ENCODE measurements at regions not wholly inside any gene's neighbourhood (a gene's known extent, or its start where the extent isn't known, plus 50 kb on each side); places are given as distances from the start of the nearest gene placed in this dataset.

DNA sequence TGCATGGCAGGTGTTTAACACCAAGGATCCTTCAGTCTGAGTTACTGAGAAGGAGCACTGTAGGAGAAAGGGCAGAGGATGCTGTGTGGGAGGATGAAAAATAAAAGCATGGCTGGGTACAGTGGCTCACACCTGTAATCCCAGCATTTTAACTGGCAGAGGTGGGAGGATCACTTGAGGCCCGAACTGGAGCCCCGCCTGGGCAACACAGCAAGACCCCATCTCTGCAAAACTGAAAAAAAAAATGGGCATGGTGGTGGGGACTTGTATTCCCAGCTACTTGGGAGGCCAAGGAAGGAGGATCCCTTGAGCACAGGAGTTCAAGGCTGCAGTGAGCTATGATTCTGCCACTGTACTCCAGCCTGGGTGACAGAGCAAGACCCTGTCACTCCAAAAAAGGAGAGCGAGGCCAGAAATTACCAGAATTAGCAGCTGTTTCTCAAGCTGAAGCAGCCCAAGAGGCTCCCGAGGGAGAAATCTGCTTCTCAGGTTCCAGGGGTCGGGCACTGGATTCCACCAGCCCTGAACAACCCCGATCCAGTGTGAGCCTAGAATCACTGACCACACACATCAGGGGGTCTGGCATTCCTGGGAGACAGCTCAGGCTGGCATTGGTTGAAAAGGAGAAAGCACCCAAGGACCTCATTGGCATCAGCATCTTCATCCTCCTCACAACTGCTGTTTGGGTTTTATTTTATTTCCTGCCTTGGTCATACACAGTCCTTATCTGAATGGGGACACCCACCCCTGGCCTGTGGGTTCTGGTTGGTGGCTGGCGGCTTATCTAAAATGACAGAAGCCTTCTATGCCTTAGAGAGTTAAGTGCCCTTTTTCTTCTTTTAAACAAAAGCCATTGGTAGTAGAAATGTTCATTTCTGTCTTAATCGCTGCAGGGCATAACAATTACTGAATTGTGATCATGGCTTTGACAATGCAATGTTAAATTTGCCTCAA, 66.3 kb upstream of the TRIM2 start:
- H3K36me3 ChIP-seq: no peaks in the 10 kb centered on the region

GRCh38 chr4:153138736-153139135, 65.5 kb upstream of the TRIM2 start:
- WGBS, 2 donors (ENCODE audit: low coverage in 1 of 2): 80 to 90% methylated on average over 4 to 5 of the region's 5 CpGs
- no peak overlapping the region for H3K27ac ChIP-seq
- ATAC-seq: no peak

More for the DNA sequence above, 66.3 kb upstream of the TRIM2 start:
- Histone ChIP-seq H3K4me3 (no peak overlapping the region), H3K9me3 (no peaks in the 10 kb centered on the region), H3K27me3 (no peaks in the 10 kb centered on the region), H3K4me1 (peaks cover 0 to 18% (median 0%) of the 10 kb centered on the region in 3 donors), H3K27ac (no peak overlapping the region)
- 72 to 78% methylated on average over 4 to 6 of the region's 8 CpGs for WGBS, 2 donors (ENCODE audit: low coverage in 1 of 2)
- TF ChIP-seq CTCF (IDR thresholded peaks at IDR 0.05) (no peak), EP300 (IDR thresholded peaks at IDR 0.05) (no peak), POLR2AphosphoS5 (IDR thresholded peaks at IDR 0.05) (no peak), POLR2A (IDR thresholded peaks at IDR 0.05) (no peak)
- no peak for ATAC-seq

DNA sequence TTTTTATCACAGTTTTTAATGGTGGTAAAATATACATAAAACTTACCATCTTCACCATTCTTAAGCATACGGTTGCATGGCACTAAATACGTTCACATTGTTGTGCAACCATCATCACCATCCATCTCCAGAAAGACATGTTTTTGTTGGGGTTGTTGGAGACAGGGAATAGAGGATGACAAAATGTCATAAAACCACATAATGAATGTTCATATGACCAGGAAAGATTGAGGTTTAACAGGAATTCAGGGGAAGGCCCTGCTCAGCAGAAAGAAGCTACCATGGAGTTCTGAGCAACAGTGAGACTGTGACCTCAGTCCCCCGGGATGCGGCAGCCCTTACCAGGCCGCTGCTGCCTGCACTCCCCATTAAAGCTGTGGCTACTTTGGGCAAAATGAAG, 63.9 kb upstream of the TRIM2 start:
- 78 to 86% methylated on average over 3 to 4 of the region's 5 CpGs for WGBS, 2 donors (ENCODE audit: low coverage in 1 of 2)
- no peak overlapping the region for H3K4me3 ChIP-seq
- ATAC-seq: no peak
- H3K36me3 ChIP-seq: no peaks in the 10 kb centered on the region
- H3K27me3 ChIP-seq: no peaks in the 10 kb centered on the region
- TF ChIP-seq CTCF (IDR thresholded peaks at IDR 0.05): no peak
- no peak for TF ChIP-seq POLR2A (IDR thresholded peaks at IDR 0.05)
- TF ChIP-seq POLR2AphosphoS5 (IDR thresholded peaks at IDR 0.05): no peak
- TF ChIP-seq EP300 (IDR thresholded peaks at IDR 0.05): no peak
- no peak overlapping the region for H3K27ac ChIP-seq
- peaks cover 0 to 23% (median 0%) of the 10 kb centered on the region in 3 donors for H3K4me1 ChIP-seq
- no peaks in the 10 kb centered on the region for H3K9me3 ChIP-seq

More at GRCh38 chr4:153138736-153139135, 65.5 kb upstream of the TRIM2 start:
- Histone ChIP-seq H3K4me3 (no peak overlapping the region), H3K9me3 (no peaks in the 10 kb centered on the region), H3K4me1 (peaks cover 0 to 23% (median 0%) of the 10 kb centered on the region in 3 donors), H3K36me3 (no peaks in the 10 kb centered on the region), H3K27me3 (no peaks in the 10 kb centered on the region)
- no peak for TF ChIP-seq CTCF (IDR thresholded peaks at IDR 0.05)
- TF ChIP-seq POLR2AphosphoS5 (IDR thresholded peaks at IDR 0.05): no peak
- TF ChIP-seq POLR2A (IDR thresholded peaks at IDR 0.05): no peak
- no peak for TF ChIP-seq EP300 (IDR thresholded peaks at IDR 0.05)

- Histone ChIP-seq H3K36me3 (no peaks in the 10 kb centered on the region), H3K27ac (no peak overlapping the region), H3K4me1 (peaks cover 0 to 23% (median 0%) of the 10 kb centered on the region in 3 donors), H3K4me3 (no peak overlapping the region), H3K27me3 (no peaks in the 10 kb centered on the region), H3K9me3 (no peaks in the 10 kb centered on the region)
- 93 to 100% methylated on average over 1 of the region's 1 CpG for WGBS, 2 donors (ENCODE audit: low coverage in 1 of 2)
- no peak for ATAC-seq
- TF ChIP-seq CTCF (IDR thresholded peaks at IDR 0.05) (no peak), EP300 (IDR thresholded peaks at IDR 0.05) (no peak), POLR2AphosphoS5 (IDR thresholded peaks at IDR 0.05) (no peak), POLR2A (IDR thresholded peaks at IDR 0.05) (no peak)
These were observed 63.0 kb upstream of the TRIM2 start for GRCh38 chr4:153141238-153141637.
